Ovary (tissue), 7 donors: ENCODE measurements at regions not wholly inside any gene's neighbourhood (a gene's known extent, or its start where the extent isn't known, plus 50 kb on each side); places are given as distances from the start of the nearest gene placed in this dataset.

Experiments
- DNase-seq, 5 donors: peaks; one replicate each; pipeline ENCODE4 v3.0.0-alpha.2; 2019 to 2020
- H3K27ac ChIP-seq, 2 donors: fragments of 200-600 bp; one replicate each; pipeline versions ENCODE4 v1.5.1 to v1.8.0; 2019 to 2022
- H3K27me3 ChIP-seq: fragments of 200-600 bp; one replicate; pipeline ENCODE4 v1.8.0; 2022
- H3K36me3 ChIP-seq: fragments of 200-600 bp; sonication (generic); one replicate; pipeline ENCODE4 v1.5.1; 2019
- H3K4me1 ChIP-seq: one replicate; pipeline ENCODE4 v1.8.1; 2013; ENCODE audit warnings: mild to moderate bottlenecking, moderate library complexity; ENCODE audit not compliant: insufficient read depth
- H3K4me3 ChIP-seq: fragments of 200-600 bp; sonication (generic); one replicate; pipeline ENCODE4 v1.5.1; 2017
- H3K9me3 ChIP-seq, 2 donors: fragments of 200-600 bp in 1 of 2; sonication (generic) in 1 of 2; one replicate each; pipeline versions ENCODE4 v1.5.1 to v1.8.1; 2013 to 2019; ENCODE audit warnings: mild to moderate bottlenecking in 1 of 2, moderate library complexity in 1 of 2
- EP300 ChIP-seq: sonication (generic); formaldehyde crosslinking; IDR thresholded peaks from one replicate; pipeline ENCODE4 v1.6.1; 2017; ENCODE audit warnings: antibody characterized with exemption
- POLR2A ChIP-seq: fragments of 450-650 bp; IDR thresholded peaks from one replicate; pipeline ENCODE4 v1.6.1; 2017; ENCODE audit warnings: antibody characterized with exemption, mild to moderate bottlenecking, moderate library complexity
- intact Hi-C, 4 donors: fragments of 100-400 bp; cut with DNase I; formaldehyde crosslinking; loops; one replicate each; pipeline versions ENCODE4 v1.11.0 to v1.15.1; 2022 to 2023
- TF ChIP-seq, protein P1 (sequence below), 3 donors: fragments of 450-650 bp in 2 of 3; fragments of 200-600 bp in 1 of 3; IDR thresholded peaks; one replicate each; pipeline versions ENCODE4 v1.5.1 to v1.8.0; 2016 to 2022; ENCODE audit warnings: antibody characterized with exemption in 3 of 3, mild to moderate bottlenecking in 1 of 3
- donor health status: DM: no; HTN: no; CAD: no; lungs with moderate emphysema.
- donor health status: DM: no; HTN: no; CAD: no.
- donor health status: Bipolar disorder and iron deficiency.
- donor health status: DM: no; HTN: no; CAD: no.
- donor health status: DM: yes; HTN: yes; CAD: no.

DNA sequence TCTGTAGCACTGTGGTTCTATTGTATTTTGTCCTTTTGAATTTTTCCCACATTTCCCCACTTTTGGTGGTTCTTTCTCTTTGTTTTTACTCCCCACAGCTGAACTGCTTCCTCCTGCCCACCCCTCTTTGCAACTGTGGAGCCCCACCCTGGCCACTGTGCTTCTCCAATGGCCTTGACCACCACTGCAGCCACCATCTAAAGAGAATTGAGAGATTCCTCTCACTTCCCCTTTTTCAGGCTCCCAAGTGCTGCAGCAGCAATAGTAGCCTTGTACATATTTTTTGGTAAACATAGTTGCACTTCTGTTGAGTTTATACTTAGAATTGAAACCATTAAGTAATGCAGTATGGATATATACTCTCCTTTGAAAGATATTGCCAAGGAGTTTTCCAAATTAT lies 51.3 kb upstream of the FRMPD3 start:
- Histone ChIP-seq H3K27ac (no peak overlapping the region), H3K27me3 (no peaks in the 10 kb centered on the region), H3K4me1 (no peaks in the 10 kb centered on the region), H3K36me3 (no peaks in the 10 kb centered on the region), H3K4me3 (no peak overlapping the region), H3K9me3 (no peaks in the 10 kb centered on the region)
- DNase-seq = no peak
- no peak for TF ChIP-seq POLR2A
- TF ChIP-seq, protein P1, sequence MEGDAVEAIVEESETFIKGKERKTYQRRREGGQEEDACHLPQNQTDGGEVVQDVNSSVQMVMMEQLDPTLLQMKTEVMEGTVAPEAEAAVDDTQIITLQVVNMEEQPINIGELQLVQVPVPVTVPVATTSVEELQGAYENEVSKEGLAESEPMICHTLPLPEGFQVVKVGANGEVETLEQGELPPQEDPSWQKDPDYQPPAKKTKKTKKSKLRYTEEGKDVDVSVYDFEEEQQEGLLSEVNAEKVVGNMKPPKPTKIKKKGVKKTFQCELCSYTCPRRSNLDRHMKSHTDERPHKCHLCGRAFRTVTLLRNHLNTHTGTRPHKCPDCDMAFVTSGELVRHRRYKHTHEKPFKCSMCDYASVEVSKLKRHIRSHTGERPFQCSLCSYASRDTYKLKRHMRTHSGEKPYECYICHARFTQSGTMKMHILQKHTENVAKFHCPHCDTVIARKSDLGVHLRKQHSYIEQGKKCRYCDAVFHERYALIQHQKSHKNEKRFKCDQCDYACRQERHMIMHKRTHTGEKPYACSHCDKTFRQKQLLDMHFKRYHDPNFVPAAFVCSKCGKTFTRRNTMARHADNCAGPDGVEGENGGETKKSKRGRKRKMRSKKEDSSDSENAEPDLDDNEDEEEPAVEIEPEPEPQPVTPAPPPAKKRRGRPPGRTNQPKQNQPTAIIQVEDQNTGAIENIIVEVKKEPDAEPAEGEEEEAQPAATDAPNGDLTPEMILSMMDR (IDR thresholded peaks at IDR 0.05) = no peak
- no peak for TF ChIP-seq EP300
- intact Hi-C loops = no loop called here
